ENCODE measurements at regions not wholly inside any gene's neighbourhood (a gene's known extent, or its start where the extent isn't known, plus 50 kb on each side); places are given as distances from the start of the nearest gene placed in this dataset.

GRCh38 chr2:125630377-125630776 is 1025.6 kb upstream of the GYPC start:
- no peak for TF ChIP-seq EZH2phosphoT487 (IDR thresholded peaks at IDR 0.05; ENCODE audit: unreplicated experiment)
- TF ChIP-seq, protein P1, sequence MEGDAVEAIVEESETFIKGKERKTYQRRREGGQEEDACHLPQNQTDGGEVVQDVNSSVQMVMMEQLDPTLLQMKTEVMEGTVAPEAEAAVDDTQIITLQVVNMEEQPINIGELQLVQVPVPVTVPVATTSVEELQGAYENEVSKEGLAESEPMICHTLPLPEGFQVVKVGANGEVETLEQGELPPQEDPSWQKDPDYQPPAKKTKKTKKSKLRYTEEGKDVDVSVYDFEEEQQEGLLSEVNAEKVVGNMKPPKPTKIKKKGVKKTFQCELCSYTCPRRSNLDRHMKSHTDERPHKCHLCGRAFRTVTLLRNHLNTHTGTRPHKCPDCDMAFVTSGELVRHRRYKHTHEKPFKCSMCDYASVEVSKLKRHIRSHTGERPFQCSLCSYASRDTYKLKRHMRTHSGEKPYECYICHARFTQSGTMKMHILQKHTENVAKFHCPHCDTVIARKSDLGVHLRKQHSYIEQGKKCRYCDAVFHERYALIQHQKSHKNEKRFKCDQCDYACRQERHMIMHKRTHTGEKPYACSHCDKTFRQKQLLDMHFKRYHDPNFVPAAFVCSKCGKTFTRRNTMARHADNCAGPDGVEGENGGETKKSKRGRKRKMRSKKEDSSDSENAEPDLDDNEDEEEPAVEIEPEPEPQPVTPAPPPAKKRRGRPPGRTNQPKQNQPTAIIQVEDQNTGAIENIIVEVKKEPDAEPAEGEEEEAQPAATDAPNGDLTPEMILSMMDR (conservative IDR thresholded peaks at IDR 0.05; ENCODE audit: low read depth in 2 of 2), result no peak
- no peak for TF ChIP-seq NANOG (IDR thresholded peaks at IDR 0.05; ENCODE audit: borderline replicate concordance)
- no peak for TF ChIP-seq CREB1 (CRISPR knock-in tag; IDR thresholded peaks at IDR 0.05; ENCODE audit: low read depth)
- no peak for TF ChIP-seq EZH2 (IDR thresholded peaks at IDR 0.05; ENCODE audit: low read depth, unreplicated experiment)
- no peak for TF ChIP-seq POLR2AphosphoS5 (IDR thresholded peaks at IDR 0.05; ENCODE audit: low read depth)
- TF ChIP-seq JUNB (IDR thresholded peaks at IDR 0.05; ENCODE audit: unreplicated experiment), result no peak
